Naive thymus-derived CD4-positive, alpha-beta T cell (primary cell): ENCODE measurements at regions not wholly inside any gene's neighbourhood (a gene's known extent, or its start where the extent isn't known, plus 50 kb on each side); places are given as distances from the start of the nearest gene placed in this dataset.

Experiments
- ATAC-seq: fragments of 150-1000 bp; cut with Tn5 transposase; 2 replicates; pipeline ENCODE4 v1.10.0; 2021; ENCODE audit warnings: mild to moderate bottlenecking, moderate library complexity
- CTCF ChIA-PET: fragments of 350-600 bp; sonication (Branson Sonifier 250); formaldehyde crosslinking; loops from one replicate; lab custom pipeline; 2021; ENCODE audit warnings: antibody characterized with exemption; lab: Charles Lee
- POLR2A ChIA-PET: fragments of 350-600 bp; sonication (Branson Sonifier 250); formaldehyde crosslinking; loops from one replicate; lab custom pipeline; 2021; ENCODE audit warnings: antibody characterized with exemption, inconsistent platforms; lab: Charles Lee
- DNase-seq, 9 donors: peaks; one replicate each; pipeline versions ENCODE4 v3.0.0 to v3.0.0-alpha.2; 2020 to 2022; ENCODE audit warnings: mixed read lengths in 1 of 9
- H3K27ac ChIP-seq: one replicate; pipeline ENCODE4 v1.7.0; 2013; ENCODE audit warnings: mild to moderate bottlenecking, low read depth, low read length, moderate library complexity
- H3K27me3 ChIP-seq, 2 donors: one replicate each; pipeline ENCODE4 v1.7.0; 2013; ENCODE audit warnings: low read length in 2 of 2, mild to moderate bottlenecking in 2 of 2, moderate library complexity in 2 of 2; ENCODE audit not compliant: control insufficient read depth in 2 of 2, insufficient read depth in 2 of 2
- H3K36me3 ChIP-seq, 3 experiments: 1 replicate in 2 of 3; 2 replicates in 1 of 3; pipeline ENCODE4 v1.7.0; 2013; ENCODE audit warnings: low read length in 3 of 3, mild to moderate bottlenecking in 3 of 3, moderate library complexity in 1 of 3; ENCODE audit not compliant: insufficient read depth in 3 of 3, control insufficient read depth in 2 of 3
- H3K4me1 ChIP-seq, 2 donors: one replicate each; pipeline ENCODE4 v1.7.0; 2013; ENCODE audit warnings: low read length in 2 of 2, mild to moderate bottlenecking in 2 of 2, moderate library complexity in 1 of 2; ENCODE audit not compliant: control insufficient read depth in 2 of 2, insufficient read depth in 2 of 2
- H3K4me3 ChIP-seq: 2 replicates; pipeline ENCODE4 v1.7.0; 2013; ENCODE audit warnings: mild to moderate bottlenecking, low read length
- H3K9me3 ChIP-seq, 3 experiments: 1 replicate in 2 of 3; 2 replicates in 1 of 3; pipeline ENCODE4 v1.7.0; 2013; ENCODE audit warnings: low read length in 3 of 3; ENCODE audit not compliant: control insufficient read depth in 2 of 3
- H3K27ac Mint-ChIP-seq, 9 donors: one replicate each; pipeline ENCODE4 v1.8.0; 2020 to 2022; ENCODE audit warnings: mixed read lengths in 9 of 9, mild to moderate bottlenecking in 8 of 9, moderate library complexity in 5 of 9, inconsistent platforms in 2 of 9
- H3K27me3 Mint-ChIP-seq, 5 donors: one replicate each; pipeline ENCODE4 v1.8.0; 2021 to 2022; ENCODE audit warnings: mixed read lengths in 5 of 5, mild to moderate bottlenecking in 1 of 5
- H3K36me3 Mint-ChIP-seq, 5 donors: one replicate each; pipeline ENCODE4 v1.8.0; 2020 to 2022; ENCODE audit warnings: mixed read lengths in 5 of 5, mild to moderate bottlenecking in 3 of 5, inconsistent platforms in 1 of 5
- H3K4me1 Mint-ChIP-seq, 7 donors: one replicate each; pipeline ENCODE4 v1.8.0; 2020 to 2022; ENCODE audit warnings: mixed read lengths in 7 of 7, mild to moderate bottlenecking in 3 of 7, inconsistent platforms in 1 of 7
- H3K4me3 Mint-ChIP-seq, 10 donors: one replicate each; pipeline ENCODE4 v1.8.0; 2020 to 2022; ENCODE audit warnings: mild to moderate bottlenecking in 10 of 10, mixed read lengths in 10 of 10, moderate library complexity in 6 of 10, inconsistent platforms in 2 of 10
- H3K9me3 Mint-ChIP-seq, 11 donors: one replicate each; pipeline ENCODE4 v1.8.0; 2020 to 2022; ENCODE audit warnings: mixed read lengths in 11 of 11, mild to moderate bottlenecking in 4 of 11, inconsistent platforms in 1 of 11, moderate library complexity in 1 of 11
- intact Hi-C, 2 donors: fragments of 100-400 bp; cut with micrococcal nuclease; formaldehyde crosslinking; loops; one replicate each; pipeline ENCODE4 v1.15.1; 2023

- intact Hi-C loops: no loop called here
- no peaks in the 10 kb centered on the region for H3K4me1 ChIP-seq
- DNase-seq: no peak
- no peaks in the 10 kb centered on the region for H3K36me3 ChIP-seq
- Mint-ChIP-seq H3K27me3 (peaks cover 0 to 14% (median 11%) of the 10 kb centered on the region in 5 donors), H3K9me3 (peaks cover 0 to 1% (median 0%) of the 10 kb centered on the region in 11 donors), H3K36me3 (no peaks in the 10 kb centered on the region), H3K27ac (no peak overlapping the region), H3K4me1 (peaks cover 0 to 3% (median 0%) of the 10 kb centered on the region in 7 donors), H3K4me3 (no peak overlapping the region)
- no peak for ATAC-seq
- CTCF ChIA-PET: no interaction called here
- H3K9me3 ChIP-seq: no peaks in the 10 kb centered on the region
- H3K4me3 ChIP-seq: no peak overlapping the region
- POLR2A ChIA-PET: no interaction called here
- no peak overlapping the region for H3K27ac ChIP-seq
- H3K27me3 ChIP-seq: no peaks in the 10 kb centered on the region
Observed at GRCh38 chr9:26745111-26745510, 147.5 kb downstream of the CAAP1 start.

- no peak overlapping the region for H3K27ac ChIP-seq
- H3K36me3 ChIP-seq: no peaks in the 10 kb centered on the region
- no peaks in the 10 kb centered on the region for H3K27me3 ChIP-seq
- H3K4me3 ChIP-seq: no peak overlapping the region
- H3K27me3 Mint-ChIP-seq: peaks cover 0 to 18% (median 12%) of the 10 kb centered on the region in 5 donors
- no peaks in the 10 kb centered on the region for H3K4me1 ChIP-seq
- ChIA-PET POLR2A (no interaction called here), CTCF (no interaction called here)
- H3K36me3 Mint-ChIP-seq: no peaks in the 10 kb centered on the region
- peaks cover 0 to 3% (median 0%) of the 10 kb centered on the region in 7 donors for H3K4me1 Mint-ChIP-seq
- intact Hi-C loops: loop anchor here (1.0 kb wide), 4 partner anchors 112 to 532 kb away; no protein-coding TSS in a partner anchor
- no peak for ATAC-seq
- no peak overlapping the region for H3K27ac Mint-ChIP-seq
- H3K9me3 ChIP-seq: no peaks in the 10 kb centered on the region
- peak in 5 of 9 donors; percentile 1 to 14 (median 8) for DNase-seq
- no peak overlapping the region for H3K4me3 Mint-ChIP-seq
- H3K9me3 Mint-ChIP-seq: peaks cover 0 to 7% (median 4%) of the 10 kb centered on the region in 11 donors
Observed at GRCh38 chr9:26744191-26744965, 148.2 kb downstream of the CAAP1 start.

- H3K4me1 ChIP-seq: no peaks in the 10 kb centered on the region
- Mint-ChIP-seq H3K27ac (no peak overlapping the region), H3K4me3 (no peak overlapping the region), H3K9me3 (peaks cover 3 to 21% (median 12%) of the 10 kb centered on the region in 11 donors), H3K36me3 (no peaks in the 10 kb centered on the region), H3K27me3 (peaks cover 5 to 21% (median 14%) of the 10 kb centered on the region in 5 donors), H3K4me1 (peaks cover 0 to 3% (median 0%) of the 10 kb centered on the region in 7 donors)
- no peaks in the 10 kb centered on the region for H3K36me3 ChIP-seq
- peaks cover 0 to 6% (median 0%) of the 10 kb centered on the region in 3 experiments for H3K9me3 ChIP-seq
- intact Hi-C loops: no loop called here
- H3K4me3 ChIP-seq: no peak overlapping the region
- no peak overlapping the region for H3K27ac ChIP-seq
- no peak for ATAC-seq
- ChIA-PET CTCF (no interaction called here), POLR2A (no interaction called here)
- H3K27me3 ChIP-seq: no peaks in the 10 kb centered on the region
- no peak for DNase-seq
Observed at GRCh38 chr9:26742828-26743476, 149.7 kb downstream of the CAAP1 start.

- Histone ChIP-seq H3K9me3 (peaks cover 0 to 6% (median 0%) of the 10 kb centered on the region in 3 experiments), H3K4me3 (no peak overlapping the region), H3K27ac (no peak overlapping the region), H3K4me1 (no peaks in the 10 kb centered on the region), H3K36me3 (no peaks in the 10 kb centered on the region), H3K27me3 (no peaks in the 10 kb centered on the region)
- H3K4me3 Mint-ChIP-seq: no peak overlapping the region
- H3K9me3 Mint-ChIP-seq: peaks cover 5 to 66% (median 25%) of the 10 kb centered on the region in 11 donors
- no peak for ATAC-seq
- no peak for DNase-seq
- intact Hi-C loops: loop anchor here in 1 of 2 donors (5.0 kb wide), 1 partner anchor 38 kb away; no protein-coding TSS in a partner anchor
- no peaks in the 10 kb centered on the region for H3K4me1 Mint-ChIP-seq
- no peak overlapping the region for H3K27ac Mint-ChIP-seq
- ChIA-PET CTCF (no interaction called here), POLR2A (no interaction called here)
- peaks cover 4 to 44% (median 30%) of the 10 kb centered on the region in 5 donors for H3K27me3 Mint-ChIP-seq
- H3K36me3 Mint-ChIP-seq: peaks cover 0 to 5% (median 0%) of the 10 kb centered on the region in 5 donors
Observed at GRCh38 chr9:26735160-26735559, 157.4 kb downstream of the CAAP1 start.

GRCh38 chr9:26729187-26729586, 163.4 kb downstream of the CAAP1 start:
- CTCF ChIA-PET: no interaction called here
- Histone ChIP-seq H3K9me3 (no peaks in the 10 kb centered on the region), H3K27me3 (no peaks in the 10 kb centered on the region), H3K36me3 (no peaks in the 10 kb centered on the region), H3K4me3 (no peak overlapping the region), H3K4me1 (no peaks in the 10 kb centered on the region), H3K27ac (no peak overlapping the region)
- no peak for DNase-seq
- Mint-ChIP-seq H3K27me3 (peaks cover 3 to 13% (median 10%) of the 10 kb centered on the region in 5 donors), H3K9me3 (peaks cover 1 to 34% (median 10%) of the 10 kb centered on the region in 11 donors), H3K27ac (no peak overlapping the region), H3K4me1 (peaks cover 0 to under 1% (median 0%) of the 10 kb centered on the region in 7 donors), H3K36me3 (peaks cover 0 to 5% (median 0%) of the 10 kb centered on the region in 5 donors), H3K4me3 (no peak overlapping the region)
- POLR2A ChIA-PET: no interaction called here
- intact Hi-C loops: no loop called here
- ATAC-seq: no peak

- Mint-ChIP-seq H3K4me3 (no peak overlapping the region), H3K4me1 (peaks cover 0 to 4% (median 0%) of the 10 kb centered on the region in 7 donors), H3K27ac (no peak overlapping the region), H3K36me3 (no peaks in the 10 kb centered on the region), H3K27me3 (peaks cover 0 to 10% (median 3%) of the 10 kb centered on the region in 5 donors), H3K9me3 (peaks cover 0 to 21% (median 5%) of the 10 kb centered on the region in 11 donors)
- POLR2A ChIA-PET: no interaction called here
- intact Hi-C loops: no loop called here
- DNase-seq (no peak), ATAC-seq (no peak)
- no peaks in the 10 kb centered on the region for H3K9me3 ChIP-seq
- no peaks in the 10 kb centered on the region for H3K4me1 ChIP-seq
- CTCF ChIA-PET: interaction anchor here (0.6 kb wide), 1 partner anchor 534 kb away, joined by 3 read pairs; no protein-coding TSS in a partner anchor
- H3K4me3 ChIP-seq: no peak overlapping the region
- H3K27ac ChIP-seq: no peak overlapping the region
- H3K27me3 ChIP-seq: no peaks in the 10 kb centered on the region
- no peaks in the 10 kb centered on the region for H3K36me3 ChIP-seq
Observed at GRCh38 chr9:26727471-26727870, 165.1 kb downstream of the CAAP1 start.
